ENCODE measurements at regions not wholly inside any gene's neighbourhood (a gene's known extent, or its start where the extent isn't known, plus 50 kb on each side); places are given as distances from the start of the nearest gene placed in this dataset.

- TF ChIP-seq POLR2A (IDR thresholded peaks at IDR 0.05) (no peak), CTCF (IDR thresholded peaks at IDR 0.05) (no peak)
These were observed 206.0 kb downstream of the NCK2 start for GRCh38 chr2:105950521-105951383.
